ENCODE measurements at regions not wholly inside any gene's neighbourhood (a gene's known extent, or its start where the extent isn't known, plus 50 kb on each side); places are given as distances from the start of the nearest gene placed in this dataset.

DNA sequence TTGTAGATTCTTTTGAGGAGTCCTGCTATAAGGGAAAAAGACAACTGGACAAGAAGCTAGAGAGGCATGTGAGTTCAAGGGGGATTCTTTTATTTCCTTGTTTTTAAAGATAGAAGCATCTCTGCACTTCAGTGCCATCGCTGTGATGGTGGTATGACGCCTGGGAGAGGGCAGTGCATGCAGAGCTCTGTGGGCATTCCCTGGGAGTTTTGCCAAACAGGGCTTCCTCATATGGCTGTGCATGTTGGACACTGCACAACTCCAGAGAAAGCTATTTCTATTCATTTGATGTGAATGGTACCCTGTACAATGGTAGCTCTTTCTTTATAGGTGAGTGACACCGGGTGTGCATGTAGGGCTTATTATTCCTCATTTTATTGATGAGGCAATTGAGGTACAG is 599.5 kb upstream of the DPP6 start:
- no peak overlapping the region for H3K27ac ChIP-seq (ENCODE audit: extremely low read length, insufficient read depth, low read length)
- peaks cover 20% of the 10 kb centered on the region for H3K9me3 ChIP-seq (ENCODE audit: low read length)
- no peak for FAIRE-seq
- no peak for DNase-seq (ENCODE audit: low spot score)
- H2AFZ ChIP-seq (ENCODE audit: low read length): no peak overlapping the region
- ChIA-PET CTCF (ENCODE audit: low intra/inter-chr PET ratio, low total read pairs) (no interaction called here), POLR2A (no interaction called here)
- no peak overlapping the region for H3K4me3 ChIP-seq (replicated peaks in 1 of 3; ENCODE audit: insufficient read depth in 1 of 3, low read depth in 2 of 3, low read length in 3 of 3)
- H3K4me2 ChIP-seq (ENCODE audit: low read depth, low read length): no peak overlapping the region
- no TSS peak for BruUV-seq (replicated peaks)
- no peaks in the 10 kb centered on the region for H4K20me1 ChIP-seq (ENCODE audit: insufficient read depth, low read length)
- H3K9ac ChIP-seq (ENCODE audit: insufficient read depth, low read depth, low read length): no peak overlapping the region
- 0% methylated on average over 3 of the region's 3 CpGs for WGBS (ENCODE audit: low lambda C conversion rate)
- H3K79me2 ChIP-seq (ENCODE audit: insufficient read depth, low read length): no peaks in the 10 kb centered on the region
- in situ Hi-C loops (cut with HindIII; ENCODE audit: extremely low pct_ligation_motif_present, low pct_unique_long_range_greater_than_20kb) (no loop called here), intact Hi-C loops (cut with micrococcal nuclease; ENCODE audit: unreplicated experiment) (no loop called here)
- ATAC-seq: no peak
- no peaks in the 10 kb centered on the region for H3K27me3 ChIP-seq (ENCODE audit: control insufficient read depth in 1 of 2, insufficient read depth in 2 of 2, low read length in 2 of 2)
- no peaks in the 10 kb centered on the region for H3K36me3 ChIP-seq (replicated peaks in 1 of 2; ENCODE audit: control insufficient read depth in 1 of 2, insufficient read depth in 2 of 2, low read length in 2 of 2)
- TF ChIP-seq NFYC (CRISPR knock-in tag; IDR thresholded peaks at IDR 0.05) (no peak), ZNF430 (CRISPR knock-in tag; IDR thresholded peaks at IDR 0.05) (no peak), HMGA1 (CRISPR knock-in tag; conservative IDR thresholded peaks at IDR 0.05) (no peak), KLF9 (CRISPR knock-in tag; IDR thresholded peaks at IDR 0.05; ENCODE audit: low read depth) (no peak)
- TF ChIP-seq, protein P1, sequence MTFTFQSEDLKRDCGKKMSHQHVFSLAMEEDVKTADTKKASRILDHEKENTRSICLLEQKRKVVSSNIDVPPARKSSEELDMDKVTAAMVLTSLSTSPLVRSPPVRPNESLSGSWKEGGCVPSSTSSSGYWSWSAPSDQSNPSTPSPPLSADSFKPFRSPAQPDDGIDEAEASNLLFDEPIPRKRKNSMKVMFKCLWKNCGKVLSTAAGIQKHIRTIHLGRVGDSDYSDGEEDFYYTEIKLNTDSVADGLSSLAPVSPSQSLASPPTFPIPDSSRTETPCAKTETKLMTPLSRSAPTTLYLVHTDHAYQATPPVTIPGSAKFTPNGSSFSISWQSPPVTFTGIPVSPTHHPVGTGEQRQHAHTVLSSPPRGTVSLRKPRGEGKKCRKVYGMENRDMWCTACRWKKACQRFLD (CRISPR knock-in tag; IDR thresholded peaks at IDR 0.05; ENCODE audit: borderline replicate concordance): no peak
- no peaks in the 10 kb centered on the region for H3K4me1 ChIP-seq (ENCODE audit: insufficient read depth, low read length)

DNA sequence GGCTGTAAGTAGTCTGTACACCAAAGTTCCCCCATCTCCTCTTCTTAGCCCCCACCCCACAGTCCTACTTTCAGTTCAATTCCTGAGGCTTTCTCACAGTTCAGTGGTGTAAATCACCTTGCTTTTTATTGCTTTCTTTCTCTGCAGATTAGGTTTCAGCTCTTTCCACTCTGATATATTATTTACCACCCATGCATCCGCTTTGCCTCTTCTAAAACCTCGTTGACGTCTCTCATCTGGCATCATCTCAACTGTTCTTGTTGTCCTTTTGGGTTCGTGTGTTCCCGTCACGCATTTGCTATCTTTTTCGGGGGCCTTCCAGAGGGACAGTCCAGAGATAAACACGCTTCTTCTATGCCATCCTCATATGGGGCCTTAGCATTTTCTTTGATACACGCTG is 597.9 kb upstream of the DPP6 start:
- Histone ChIP-seq H3K36me3 (replicated peaks in 1 of 2; ENCODE audit: control insufficient read depth in 1 of 2, insufficient read depth in 2 of 2, low read length in 2 of 2) (no peaks in the 10 kb centered on the region), H3K79me2 (ENCODE audit: insufficient read depth, low read length) (no peaks in the 10 kb centered on the region), H3K9ac (ENCODE audit: insufficient read depth, low read depth, low read length) (no peak overlapping the region), H4K20me1 (ENCODE audit: insufficient read depth, low read length) (no peaks in the 10 kb centered on the region), H3K9me3 (ENCODE audit: low read length) (peaks cover 14% of the 10 kb centered on the region; the same call in 1 of the 2 replicates), H3K27ac (ENCODE audit: extremely low read length, insufficient read depth, low read length) (no peak overlapping the region), H2AFZ (ENCODE audit: low read length) (no peak overlapping the region), H3K4me3 (replicated peaks in 1 of 3; ENCODE audit: insufficient read depth in 1 of 3, low read depth in 2 of 3, low read length in 3 of 3) (no peak overlapping the region), H3K27me3 (ENCODE audit: control insufficient read depth in 1 of 2, insufficient read depth in 2 of 2, low read length in 2 of 2) (no peaks in the 10 kb centered on the region), H3K4me1 (ENCODE audit: insufficient read depth, low read length) (no peaks in the 10 kb centered on the region), H3K4me2 (ENCODE audit: low read depth, low read length) (no peak overlapping the region)
- WGBS (ENCODE audit: low lambda C conversion rate): 9% methylated on average over 9 of the region's 9 CpGs
- FAIRE-seq: no peak
- ChIA-PET POLR2A (no interaction called here), CTCF (ENCODE audit: low intra/inter-chr PET ratio, low total read pairs) (no interaction called here)
- no peak for DNase-seq (ENCODE audit: low spot score)
- ATAC-seq: no peak
- in situ Hi-C loops (cut with HindIII; ENCODE audit: extremely low pct_ligation_motif_present, low pct_unique_long_range_greater_than_20kb) (no loop called here), intact Hi-C loops (cut with micrococcal nuclease; ENCODE audit: unreplicated experiment) (no loop called here)
- BruUV-seq (replicated peaks): no TSS peak
- TF ChIP-seq ZNF558 (CRISPR knock-in tag; IDR thresholded peaks at IDR 0.05; ENCODE audit: borderline replicate concordance) (no peak), HMGXB4 (CRISPR knock-in tag; IDR thresholded peaks at IDR 0.05; ENCODE audit: borderline replicate concordance in 1 of 2, low read depth in 1 of 2) (no peak), SCMH1 (CRISPR knock-in tag; IDR thresholded peaks at IDR 0.05; ENCODE audit: borderline replicate concordance) (no peak), JUND (CRISPR knock-in tag; IDR thresholded peaks at IDR 0.05) (no peak), ISX (CRISPR knock-in tag; conservative IDR thresholded peaks at IDR 0.05) (no peak), ZNF564 (CRISPR knock-in tag; IDR thresholded peaks at IDR 0.05) (no peak), SKIL (CRISPR knock-in tag; IDR thresholded peaks at IDR 0.05; ENCODE audit: borderline replicate concordance) (no peak), NR3C1 (CRISPR knock-in tag; IDR thresholded peaks at IDR 0.05) (no peak), NBN (conservative IDR thresholded peaks at IDR 0.05) (no peak), ZNF484 (CRISPR knock-in tag; IDR thresholded peaks at IDR 0.05; ENCODE audit: borderline replicate concordance, low read depth) (no peak), ZNF225 (CRISPR knock-in tag; IDR thresholded peaks at IDR 0.05) (no peak)
